Caco-2 (cell line): ENCODE measurements at regions not wholly inside any gene's neighbourhood (a gene's known extent, or its start where the extent isn't known, plus 50 kb on each side); places are given as distances from the start of the nearest gene placed in this dataset.

Source experiments
- BruUV-seq: library from RNA; stranded (reverse); fragments of 400-500 nt; replicated peaks from 2 replicates; lab custom pipeline; 2021; lab: Mats Ljungman, UMichigan
- CTCF ChIA-PET: fragments of 300-600 bp; sonication (Branson Sonifier 250); formaldehyde crosslinking; loops from one replicate; lab custom pipeline; 2022; ENCODE audit warnings: antibody characterized with exemption; lab: Charles Lee
- POLR2A ChIA-PET: fragments of 300-600 bp; sonication (Branson Sonifier 250); formaldehyde crosslinking; loops from one replicate; lab custom pipeline; 2022; ENCODE audit warnings: antibody characterized with exemption; lab: Charles Lee
- DNase-seq, 2 experiments: peaks; one replicate each; pipeline versions ENCODE4 v3.0.0 to v3.0.0-alpha.2; 2020 to 2022
- H3K27me3 ChIP-seq: replicated peaks from 2 replicates; pipeline ENCODE4 v1.6.0; 2011; ENCODE audit warnings: low read length; ENCODE audit not compliant: control insufficient read depth, insufficient read depth
- H3K36me3 ChIP-seq: 2 replicates; pipeline ENCODE4 v1.5.1; 2011; ENCODE audit warnings: low read length; ENCODE audit not compliant: control insufficient read depth, insufficient read depth
- H3K4me1 ChIP-seq: fragments of 250-450 bp; sonication (Bioruptor Pico); 2 replicates; pipeline ENCODE4 v1.5.1; 2020; ENCODE audit warnings: mild to moderate bottlenecking
- H3K4me3 ChIP-seq: 2 replicates; pipeline ENCODE4 v1.5.1; 2011; ENCODE audit warnings: low read depth, mild to moderate bottlenecking, control low read depth, low read length
- H3K9me3 ChIP-seq: fragments of 250-450 bp; sonication (Bioruptor Pico); 2 replicates; pipeline ENCODE4 v1.5.1; 2020; ENCODE audit warnings: mild to moderate bottlenecking, moderate library complexity
- H3K27ac Mint-ChIP-seq: one replicate; pipeline ENCODE4 v1.8.0; 2022; ENCODE audit warnings: mixed read lengths; ENCODE audit not compliant: unreplicated experiment
- H3K27me3 Mint-ChIP-seq: one replicate; pipeline ENCODE4 v1.8.0; 2022; ENCODE audit warnings: mixed read lengths; ENCODE audit not compliant: insufficient read depth, unreplicated experiment
- H3K36me3 Mint-ChIP-seq: one replicate; pipeline ENCODE4 v1.8.0; 2022; ENCODE audit warnings: mild to moderate bottlenecking, mixed read lengths; ENCODE audit not compliant: insufficient read depth, unreplicated experiment
- H3K4me1 Mint-ChIP-seq: one replicate; pipeline ENCODE4 v1.8.0; 2022; ENCODE audit warnings: low read depth, mixed read lengths; ENCODE audit not compliant: unreplicated experiment
- H3K4me3 Mint-ChIP-seq: one replicate; pipeline ENCODE4 v1.8.0; 2022; ENCODE audit warnings: mild to moderate bottlenecking, moderate library complexity, mixed read lengths; ENCODE audit not compliant: unreplicated experiment
- H3K9me3 Mint-ChIP-seq: one replicate; pipeline ENCODE4 v1.8.0; 2022; ENCODE audit warnings: mixed read lengths; ENCODE audit not compliant: unreplicated experiment
- CTCF ChIP-seq, 2 experiments: fragments of 200-600 bp in 1 of 2; IDR thresholded peaks; 1 replicate in 1 of 2; 2 replicates in 1 of 2; pipeline versions ENCODE4 v1.5.1 to v1.8.0; 2011 to 2022; ENCODE audit warnings: antibody characterized with exemption in 1 of 2, control low read depth in 1 of 2, inconsistent platforms in 1 of 2, low read depth in 1 of 2, low read length in 1 of 2, mild to moderate bottlenecking in 1 of 2, moderate library complexity in 1 of 2; ENCODE audit not compliant: insufficient read depth in 1 of 2, severe bottlenecking in 1 of 2, unreplicated experiment in 1 of 2
- intact Hi-C: fragments of 100-400 bp; cut with micrococcal nuclease; formaldehyde crosslinking; loops from one replicate; pipeline ENCODE4 v1.10.0; 2022; ENCODE audit not compliant: unreplicated experiment

GRCh38 chr17:71914042-71914441, 206.8 kb upstream of the SOX9 start:
- intact Hi-C loops, result no loop called here
- Mint-ChIP-seq H3K4me3 (no peak overlapping the region), H3K27ac (no peak overlapping the region)

GRCh38 chr17:71914812-71915211, 206.0 kb upstream of the SOX9 start:
- POLR2A ChIA-PET, result no interaction called here
- no TSS peak for BruUV-seq
- DNase-seq, result no peak
- no peaks in the 10 kb centered on the region for H3K9me3 ChIP-seq
- H3K27me3 ChIP-seq, result no peaks in the 10 kb centered on the region
- TF ChIP-seq CTCF (IDR thresholded peaks at IDR 0.05; ENCODE audit: insufficient read depth in 1 of 2, low read depth in 1 of 2, low read length in 1 of 2, severe bottlenecking in 1 of 2, unreplicated experiment in 1 of 2), result no peak
- intact Hi-C loops, result no loop called here
- H3K36me3 ChIP-seq, result no peaks in the 10 kb centered on the region
- Mint-ChIP-seq H3K27ac (no peak overlapping the region), H3K4me3 (no peak overlapping the region), H3K9me3 (no peaks in the 10 kb centered on the region), H3K36me3 (peaks cover under 1% of the 10 kb centered on the region), H3K4me1 (no peaks in the 10 kb centered on the region), H3K27me3 (peaks cover 3% of the 10 kb centered on the region)
- H3K4me1 ChIP-seq, result no peaks in the 10 kb centered on the region
- CTCF ChIA-PET, result no interaction called here
- no peak overlapping the region for H3K4me3 ChIP-seq

More at GRCh38 chr17:71914042-71914441, 206.8 kb upstream of the SOX9 start:
- Histone ChIP-seq H3K9me3 (no peaks in the 10 kb centered on the region), H3K4me3 (no peak overlapping the region), H3K36me3 (no peaks in the 10 kb centered on the region), H3K4me1 (no peaks in the 10 kb centered on the region), H3K27me3 (no peaks in the 10 kb centered on the region)
- Mint-ChIP-seq H3K9me3 (no peaks in the 10 kb centered on the region), H3K27me3 (peaks cover 3% of the 10 kb centered on the region), H3K4me1 (no peaks in the 10 kb centered on the region), H3K36me3 (peaks cover 5% of the 10 kb centered on the region)
- ChIA-PET POLR2A (no interaction called here), CTCF (no interaction called here)
- no TSS peak for BruUV-seq
- no peak for TF ChIP-seq CTCF (IDR thresholded peaks at IDR 0.05; ENCODE audit: insufficient read depth in 1 of 2, low read depth in 1 of 2, low read length in 1 of 2, severe bottlenecking in 1 of 2, unreplicated experiment in 1 of 2)
- DNase-seq, result no peak

GRCh38 chr17:71917715-71918114, 203.1 kb upstream of the SOX9 start:
- ChIA-PET POLR2A (no interaction called here), CTCF (no interaction called here)
- H3K4me1 Mint-ChIP-seq, result no peaks in the 10 kb centered on the region
- TF ChIP-seq CTCF (IDR thresholded peaks at IDR 0.05; ENCODE audit: insufficient read depth in 1 of 2, low read depth in 1 of 2, low read length in 1 of 2, severe bottlenecking in 1 of 2, unreplicated experiment in 1 of 2), result no peak
- no TSS peak for BruUV-seq
- H3K4me3 Mint-ChIP-seq, result no peak overlapping the region
- no peak overlapping the region for H3K4me3 ChIP-seq
- no peaks in the 10 kb centered on the region for H3K36me3 Mint-ChIP-seq
- no peaks in the 10 kb centered on the region for H3K36me3 ChIP-seq
- no peaks in the 10 kb centered on the region for H3K9me3 Mint-ChIP-seq
- no peaks in the 10 kb centered on the region for H3K9me3 ChIP-seq
- H3K27ac Mint-ChIP-seq, result no peak overlapping the region
- intact Hi-C loops, result no loop called here
- no peak for DNase-seq
- no peaks in the 10 kb centered on the region for H3K4me1 ChIP-seq
- no peaks in the 10 kb centered on the region for H3K27me3 ChIP-seq
- peaks cover 6% of the 10 kb centered on the region for H3K27me3 Mint-ChIP-seq
